ENCODE measurements at regions not wholly inside any gene's neighbourhood (a gene's known extent, or its start where the extent isn't known, plus 50 kb on each side); places are given as distances from the start of the nearest gene placed in this dataset.

GRCh38 chr3:163328680-163329079 is 1749.6 kb downstream of the SI start:
- intact Hi-C loops (cut with DNase I), result no loop called here
- TF ChIP-seq POLR2A (IDR thresholded peaks at IDR 0.05), result no peak
- TF ChIP-seq, protein P1, sequence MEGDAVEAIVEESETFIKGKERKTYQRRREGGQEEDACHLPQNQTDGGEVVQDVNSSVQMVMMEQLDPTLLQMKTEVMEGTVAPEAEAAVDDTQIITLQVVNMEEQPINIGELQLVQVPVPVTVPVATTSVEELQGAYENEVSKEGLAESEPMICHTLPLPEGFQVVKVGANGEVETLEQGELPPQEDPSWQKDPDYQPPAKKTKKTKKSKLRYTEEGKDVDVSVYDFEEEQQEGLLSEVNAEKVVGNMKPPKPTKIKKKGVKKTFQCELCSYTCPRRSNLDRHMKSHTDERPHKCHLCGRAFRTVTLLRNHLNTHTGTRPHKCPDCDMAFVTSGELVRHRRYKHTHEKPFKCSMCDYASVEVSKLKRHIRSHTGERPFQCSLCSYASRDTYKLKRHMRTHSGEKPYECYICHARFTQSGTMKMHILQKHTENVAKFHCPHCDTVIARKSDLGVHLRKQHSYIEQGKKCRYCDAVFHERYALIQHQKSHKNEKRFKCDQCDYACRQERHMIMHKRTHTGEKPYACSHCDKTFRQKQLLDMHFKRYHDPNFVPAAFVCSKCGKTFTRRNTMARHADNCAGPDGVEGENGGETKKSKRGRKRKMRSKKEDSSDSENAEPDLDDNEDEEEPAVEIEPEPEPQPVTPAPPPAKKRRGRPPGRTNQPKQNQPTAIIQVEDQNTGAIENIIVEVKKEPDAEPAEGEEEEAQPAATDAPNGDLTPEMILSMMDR (IDR thresholded peaks at IDR 0.05), result no peak
- H3K36me3 ChIP-seq, result no peaks in the 10 kb centered on the region
- no peak overlapping the region for H3K4me3 ChIP-seq (replicated peaks in 1 of 3)
- H3K9me3 ChIP-seq, result no peaks in the 10 kb centered on the region
- H3K27me3 ChIP-seq, result no peaks in the 10 kb centered on the region
- H3K4me1 ChIP-seq, result no peaks in the 10 kb centered on the region
- H3K27ac ChIP-seq, result no peak overlapping the region
- WGBS, 2 donors, result 66 to 78% methylated on average over 7 of the region's 7 CpGs
- DNase-seq, result no peak

DNA sequence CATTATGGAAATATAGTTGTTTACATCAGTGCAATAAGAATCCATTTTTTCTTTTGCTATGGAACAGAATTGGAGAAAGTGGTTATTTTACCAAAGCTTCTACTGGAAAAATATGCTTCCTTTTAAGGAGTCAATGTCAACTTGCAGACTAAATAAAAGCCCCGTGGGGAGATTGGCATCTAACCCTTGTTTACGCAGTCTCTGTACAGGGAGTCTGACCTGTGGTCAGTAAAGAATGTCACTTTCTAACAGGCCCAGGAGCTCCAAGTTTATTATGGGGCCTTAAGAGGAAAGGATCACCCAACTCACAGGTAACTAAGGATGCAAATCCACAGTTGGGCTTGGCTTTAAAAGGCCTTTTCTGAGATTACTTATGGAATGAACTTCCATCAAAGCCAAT is 1751.2 kb downstream of the SI start:
- Histone ChIP-seq H3K4me3 (replicated peaks in 1 of 3) (no peak overlapping the region), H3K36me3 (no peaks in the 10 kb centered on the region), H3K9me3 (no peaks in the 10 kb centered on the region), H3K27me3 (no peaks in the 10 kb centered on the region), H3K4me1 (no peaks in the 10 kb centered on the region), H3K27ac (no peak overlapping the region)
- intact Hi-C loops (cut with DNase I), result no loop called here
- 39 to 52% methylated on average over 2 of the region's 2 CpGs for WGBS, 2 donors
- no peak for DNase-seq
- TF ChIP-seq, protein P1 (IDR thresholded peaks at IDR 0.05), result no peak
- TF ChIP-seq POLR2A (IDR thresholded peaks at IDR 0.05), result no peak

GRCh38 chr3:163315786-163316185 is 1762.5 kb downstream of the SI start:
- TF ChIP-seq POLR2A (IDR thresholded peaks at IDR 0.05), result no peak
- TF ChIP-seq, protein P1 (IDR thresholded peaks at IDR 0.05), result no peak
- intact Hi-C loops (cut with DNase I), result no loop called here

DNA sequence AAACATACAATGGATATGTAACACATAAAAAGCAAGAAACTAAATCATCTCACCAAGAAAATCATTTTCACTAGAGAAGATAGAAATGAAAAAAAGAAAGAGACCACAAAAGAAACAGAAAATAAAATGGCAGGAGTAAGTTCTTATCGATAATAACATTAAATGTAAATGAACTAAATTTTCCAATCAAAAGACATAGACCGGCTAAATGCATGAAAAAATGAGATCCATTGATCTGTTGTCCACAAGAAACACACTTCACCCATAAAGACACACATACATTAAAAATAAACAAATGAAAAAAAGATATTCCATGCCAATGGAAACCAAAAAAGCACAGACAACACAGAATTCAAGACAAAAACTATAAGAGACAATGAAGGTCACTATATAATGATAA is 1771.9 kb downstream of the SI start:
- Histone ChIP-seq H3K9me3 (no peaks in the 10 kb centered on the region), H3K4me3 (replicated peaks in 1 of 3) (no peak overlapping the region), H3K4me1 (no peaks in the 10 kb centered on the region), H3K27me3 (no peaks in the 10 kb centered on the region), H3K36me3 (no peaks in the 10 kb centered on the region), H3K27ac (no peak overlapping the region)
- TF ChIP-seq, protein P1 (IDR thresholded peaks at IDR 0.05), result no peak
- no peak for TF ChIP-seq POLR2A (IDR thresholded peaks at IDR 0.05)
- no peak for DNase-seq
- 94 to 96% methylated on average over 2 of the region's 2 CpGs for WGBS, 2 donors
- intact Hi-C loops (cut with DNase I), result no loop called here

More at GRCh38 chr3:163315786-163316185, 1762.5 kb downstream of the SI start:
- no peak for DNase-seq
- no peaks in the 10 kb centered on the region for H3K36me3 ChIP-seq
- H3K4me3 ChIP-seq (replicated peaks in 1 of 3), result no peak overlapping the region
- H3K27ac ChIP-seq, result no peak overlapping the region
- no peaks in the 10 kb centered on the region for H3K9me3 ChIP-seq
- H3K4me1 ChIP-seq, result no peaks in the 10 kb centered on the region
- no peaks in the 10 kb centered on the region for H3K27me3 ChIP-seq

GRCh38 chr3:163273694-163274093 is 1777.1 kb downstream of the OTOL1 start:
- DNase-seq, result no peak
- no peak overlapping the region for H3K27ac ChIP-seq
- H3K9me3 ChIP-seq, result no peaks in the 10 kb centered on the region
- no peak overlapping the region for H3K4me3 ChIP-seq (replicated peaks in 1 of 3)
- 84% methylated on average over 2 of the region's 2 CpGs for WGBS, 2 donors
- TF ChIP-seq, protein P1 (IDR thresholded peaks at IDR 0.05), result no peak
- no peak for TF ChIP-seq POLR2A (IDR thresholded peaks at IDR 0.05)
- H3K36me3 ChIP-seq, result no peaks in the 10 kb centered on the region
- H3K27me3 ChIP-seq, result no peaks in the 10 kb centered on the region
- H3K4me1 ChIP-seq, result no peaks in the 10 kb centered on the region
- intact Hi-C loops (cut with DNase I), result no loop called here
